ENCODE measurements at regions not wholly inside any gene's neighbourhood (a gene's known extent, or its start where the extent isn't known, plus 50 kb on each side); places are given as distances from the start of the nearest gene placed in this dataset.

GRCh38 chr18:42414756-42415454 is 459.9 kb downstream of the PIK3C3 start:
- Histone ChIP-seq H3K27me3 (ENCODE audit: control insufficient read depth in 1 of 2, insufficient read depth in 2 of 2, low read length in 2 of 2) (no peaks in the 10 kb centered on the region), H3K27ac (ENCODE audit: low read depth, low read length) (no peak overlapping the region), H3K9me3 (ENCODE audit: low read length) (no peaks in the 10 kb centered on the region), H3K4me3 (ENCODE audit: low read depth in 1 of 2, low read length in 2 of 2) (no peak overlapping the region), H3K4me1 (ENCODE audit: insufficient read depth, low read length) (peaks cover 6% of the 10 kb centered on the region), H3K36me3 (ENCODE audit: insufficient read depth, low read length) (no peaks in the 10 kb centered on the region), H3K9ac (ENCODE audit: low read length) (no peak overlapping the region)

GRCh38 chr18:42417189-42417588 is 462.2 kb downstream of the PIK3C3 start:
- Histone ChIP-seq H3K36me3 (ENCODE audit: insufficient read depth, low read length) (no peaks in the 10 kb centered on the region), H3K9ac (ENCODE audit: low read length) (no peak overlapping the region), H3K4me3 (ENCODE audit: low read depth in 1 of 2, low read length in 2 of 2) (no peak overlapping the region), H3K27me3 (ENCODE audit: control insufficient read depth in 1 of 2, insufficient read depth in 2 of 2, low read length in 2 of 2) (no peaks in the 10 kb centered on the region), H3K9me3 (ENCODE audit: low read length) (no peaks in the 10 kb centered on the region), H3K4me1 (ENCODE audit: insufficient read depth, low read length) (peaks cover 6% of the 10 kb centered on the region), H3K27ac (ENCODE audit: low read depth, low read length) (no peak overlapping the region)

GRCh38 chr18:42418121-42418520 is 463.1 kb downstream of the PIK3C3 start:
- Histone ChIP-seq H3K9me3 (ENCODE audit: low read length) (no peaks in the 10 kb centered on the region), H3K27me3 (ENCODE audit: control insufficient read depth in 1 of 2, insufficient read depth in 2 of 2, low read length in 2 of 2) (no peaks in the 10 kb centered on the region), H3K27ac (ENCODE audit: low read depth, low read length) (no peak overlapping the region), H3K36me3 (ENCODE audit: insufficient read depth, low read length) (no peaks in the 10 kb centered on the region), H3K4me1 (ENCODE audit: insufficient read depth, low read length) (peaks cover 6% of the 10 kb centered on the region), H3K4me3 (ENCODE audit: low read depth in 1 of 2, low read length in 2 of 2) (no peak overlapping the region), H3K9ac (ENCODE audit: low read length) (no peak overlapping the region)

GRCh38 chr18:42425025-42425424 is 470.0 kb downstream of the PIK3C3 start:
- Histone ChIP-seq H3K4me1 (ENCODE audit: insufficient read depth, low read length) (no peaks in the 10 kb centered on the region), H3K9ac (ENCODE audit: low read length) (no peak overlapping the region), H3K9me3 (ENCODE audit: low read length) (no peaks in the 10 kb centered on the region), H3K27me3 (ENCODE audit: control insufficient read depth in 1 of 2, insufficient read depth in 2 of 2, low read length in 2 of 2) (no peaks in the 10 kb centered on the region), H3K27ac (ENCODE audit: low read depth, low read length) (no peak overlapping the region), H3K4me3 (ENCODE audit: low read depth in 1 of 2, low read length in 2 of 2) (no peak overlapping the region), H3K36me3 (ENCODE audit: insufficient read depth, low read length) (no peaks in the 10 kb centered on the region)

- H3K27ac ChIP-seq (ENCODE audit: low read depth, low read length) = no peak overlapping the region
- H3K36me3 ChIP-seq (ENCODE audit: insufficient read depth, low read length) = no peaks in the 10 kb centered on the region
- H3K27me3 ChIP-seq (ENCODE audit: control insufficient read depth in 1 of 2, insufficient read depth in 2 of 2, low read length in 2 of 2) = no peaks in the 10 kb centered on the region
- no peak overlapping the region for H3K4me3 ChIP-seq (ENCODE audit: low read depth in 1 of 2, low read length in 2 of 2)
- no peak overlapping the region for H3K9ac ChIP-seq (ENCODE audit: low read length)
- no peaks in the 10 kb centered on the region for H3K4me1 ChIP-seq (ENCODE audit: insufficient read depth, low read length)
- H3K9me3 ChIP-seq (ENCODE audit: low read length) = no peaks in the 10 kb centered on the region
These were observed 471.5 kb downstream of the PIK3C3 start for GRCh38 chr18:42426496-42427015.

- no peaks in the 10 kb centered on the region for H3K4me1 ChIP-seq (ENCODE audit: insufficient read depth, low read length)
- no peak overlapping the region for H3K4me3 ChIP-seq (ENCODE audit: low read depth in 1 of 2, low read length in 2 of 2)
- no peak overlapping the region for H3K9ac ChIP-seq (ENCODE audit: low read length)
- H3K27me3 ChIP-seq (ENCODE audit: control insufficient read depth in 1 of 2, insufficient read depth in 2 of 2, low read length in 2 of 2) = no peaks in the 10 kb centered on the region
- H3K9me3 ChIP-seq (ENCODE audit: low read length) = no peaks in the 10 kb centered on the region
- no peaks in the 10 kb centered on the region for H3K36me3 ChIP-seq (ENCODE audit: insufficient read depth, low read length)
- no peak overlapping the region for H3K27ac ChIP-seq (ENCODE audit: low read depth, low read length)
These were observed 474.2 kb downstream of the PIK3C3 start for GRCh38 chr18:42429196-42429595.

GRCh38 chr18:42436222-42436765 is 481.3 kb downstream of the PIK3C3 start:
- Histone ChIP-seq H3K36me3 (ENCODE audit: insufficient read depth, low read length) (no peaks in the 10 kb centered on the region), H3K27ac (ENCODE audit: low read depth, low read length) (no peak overlapping the region), H3K4me3 (ENCODE audit: low read depth in 1 of 2, low read length in 2 of 2) (no peak overlapping the region), H3K9ac (ENCODE audit: low read length) (no peak overlapping the region), H3K27me3 (ENCODE audit: control insufficient read depth in 1 of 2, insufficient read depth in 2 of 2, low read length in 2 of 2) (no peaks in the 10 kb centered on the region), H3K4me1 (ENCODE audit: insufficient read depth, low read length) (no peaks in the 10 kb centered on the region), H3K9me3 (ENCODE audit: low read length) (no peaks in the 10 kb centered on the region)

GRCh38 chr18:42437001-42437400 is 482.0 kb downstream of the PIK3C3 start:
- no peak overlapping the region for H3K27ac ChIP-seq (ENCODE audit: low read depth, low read length)
- H3K4me3 ChIP-seq (ENCODE audit: low read depth in 1 of 2, low read length in 2 of 2) = no peak overlapping the region
- no peaks in the 10 kb centered on the region for H3K27me3 ChIP-seq (ENCODE audit: control insufficient read depth in 1 of 2, insufficient read depth in 2 of 2, low read length in 2 of 2)
- no peaks in the 10 kb centered on the region for H3K9me3 ChIP-seq (ENCODE audit: low read length)
- H3K9ac ChIP-seq (ENCODE audit: low read length) = no peak overlapping the region
- no peaks in the 10 kb centered on the region for H3K36me3 ChIP-seq (ENCODE audit: insufficient read depth, low read length)
- no peaks in the 10 kb centered on the region for H3K4me1 ChIP-seq (ENCODE audit: insufficient read depth, low read length)

GRCh38 chr18:42437646-42438045 is 482.6 kb downstream of the PIK3C3 start:
- Histone ChIP-seq H3K36me3 (ENCODE audit: insufficient read depth, low read length) (no peaks in the 10 kb centered on the region), H3K27me3 (ENCODE audit: control insufficient read depth in 1 of 2, insufficient read depth in 2 of 2, low read length in 2 of 2) (no peaks in the 10 kb centered on the region), H3K4me1 (ENCODE audit: insufficient read depth, low read length) (no peaks in the 10 kb centered on the region), H3K9ac (ENCODE audit: low read length) (no peak overlapping the region), H3K9me3 (ENCODE audit: low read length) (no peaks in the 10 kb centered on the region), H3K4me3 (ENCODE audit: low read depth in 1 of 2, low read length in 2 of 2) (no peak overlapping the region), H3K27ac (ENCODE audit: low read depth, low read length) (no peak overlapping the region)

- H3K4me1 ChIP-seq (ENCODE audit: insufficient read depth, low read length) = no peaks in the 10 kb centered on the region
- H3K9ac ChIP-seq (ENCODE audit: low read length) = no peak overlapping the region
- H3K36me3 ChIP-seq (ENCODE audit: insufficient read depth, low read length) = no peaks in the 10 kb centered on the region
- H3K9me3 ChIP-seq (ENCODE audit: low read length) = no peaks in the 10 kb centered on the region
- H3K4me3 ChIP-seq (ENCODE audit: low read depth in 1 of 2, low read length in 2 of 2) = no peak overlapping the region
- H3K27me3 ChIP-seq (ENCODE audit: control insufficient read depth in 1 of 2, insufficient read depth in 2 of 2, low read length in 2 of 2) = no peaks in the 10 kb centered on the region
- no peak overlapping the region for H3K27ac ChIP-seq (ENCODE audit: low read depth, low read length)
These were observed 487.6 kb downstream of the PIK3C3 start for GRCh38 chr18:42442656-42443055.

- H3K27me3 ChIP-seq (ENCODE audit: control insufficient read depth in 1 of 2, insufficient read depth in 2 of 2, low read length in 2 of 2) = no peaks in the 10 kb centered on the region
- H3K36me3 ChIP-seq (ENCODE audit: insufficient read depth, low read length) = no peaks in the 10 kb centered on the region
- no peak overlapping the region for H3K4me3 ChIP-seq (ENCODE audit: low read depth in 1 of 2, low read length in 2 of 2)
- no peak overlapping the region for H3K27ac ChIP-seq (ENCODE audit: low read depth, low read length)
- no peak overlapping the region for H3K9ac ChIP-seq (ENCODE audit: low read length)
- no peaks in the 10 kb centered on the region for H3K4me1 ChIP-seq (ENCODE audit: insufficient read depth, low read length)
- no peaks in the 10 kb centered on the region for H3K9me3 ChIP-seq (ENCODE audit: low read length)
These were observed 489.3 kb downstream of the PIK3C3 start for GRCh38 chr18:42444349-42444748.

- no peak overlapping the region for H3K9ac ChIP-seq (ENCODE audit: low read length)
- H3K27ac ChIP-seq (ENCODE audit: low read depth, low read length) = no peak overlapping the region
- no peaks in the 10 kb centered on the region for H3K9me3 ChIP-seq (ENCODE audit: low read length)
- H3K36me3 ChIP-seq (ENCODE audit: insufficient read depth, low read length) = no peaks in the 10 kb centered on the region
- no peaks in the 10 kb centered on the region for H3K4me1 ChIP-seq (ENCODE audit: insufficient read depth, low read length)
- no peak overlapping the region for H3K4me3 ChIP-seq (ENCODE audit: low read depth in 1 of 2, low read length in 2 of 2)
- no peaks in the 10 kb centered on the region for H3K27me3 ChIP-seq (ENCODE audit: control insufficient read depth in 1 of 2, insufficient read depth in 2 of 2, low read length in 2 of 2)
These were observed 490.3 kb downstream of the PIK3C3 start for GRCh38 chr18:42445359-42445758.

Measured in muscle layer of colon (tissue), 2 donors.